Nephron progenitor cell (in vitro differentiated cells): ENCODE measurements at regions not wholly inside any gene's neighbourhood (a gene's known extent, or its start where the extent isn't known, plus 50 kb on each side); places are given as distances from the start of the nearest gene placed in this dataset.
A peak's percentile ranks its signal among the peaks of the same experiment; 100 is the strongest.

Experiments
- DNase-seq: peaks from one replicate; pipeline ENCODE4 v3.0.0; 2021
- H3K27ac Mint-ChIP-seq: 2 replicates; pipeline ENCODE4 v1.8.0; 2021; ENCODE audit warnings: mild to moderate bottlenecking, moderate library complexity, mixed read lengths
- H3K27me3 Mint-ChIP-seq: 2 replicates; pipeline ENCODE4 v1.8.0; 2021; ENCODE audit warnings: mild to moderate bottlenecking, low read depth, mixed read lengths; ENCODE audit not compliant: poor library complexity
- H3K36me3 Mint-ChIP-seq: 2 replicates; pipeline ENCODE4 v1.8.0; 2021; ENCODE audit warnings: low read depth, mixed read lengths
- H3K4me1 Mint-ChIP-seq: 2 replicates; pipeline ENCODE4 v1.8.0; 2021; ENCODE audit warnings: mixed read lengths
- H3K4me3 Mint-ChIP-seq: 2 replicates; pipeline ENCODE4 v1.8.0; 2021; ENCODE audit warnings: mild to moderate bottlenecking, moderate library complexity, mixed read lengths
- H3K9me3 Mint-ChIP-seq: 2 replicates; pipeline ENCODE4 v1.8.0; 2021; ENCODE audit warnings: mild to moderate bottlenecking, moderate library complexity, mixed read lengths
- CTCF ChIP-seq: fragments of 200-600 bp; sonication (generic); IDR thresholded peaks from 2 replicates; pipeline ENCODE4 v1.5.0; 2021; ENCODE audit warnings: antibody characterized with exemption

- Mint-ChIP-seq H3K4me3 (no peak overlapping the region), H3K9me3 (no peaks in the 10 kb centered on the region), H3K4me1 (peaks cover 39% of the 10 kb centered on the region), H3K27me3 (no peaks in the 10 kb centered on the region), H3K36me3 (peaks cover 28% of the 10 kb centered on the region), H3K27ac (peak overlapping the region; percentile 17)
- no peak for DNase-seq
- TF ChIP-seq CTCF, result no peak
Observed at GRCh38 chr1:232511172-232511571, 118.8 kb downstream of the SIPA1L2 start.

GRCh38 chr1:232510367-232511110, 119.4 kb downstream of the SIPA1L2 start:
- Mint-ChIP-seq H3K27ac (no peak overlapping the region), H3K9me3 (no peaks in the 10 kb centered on the region), H3K4me3 (no peak overlapping the region), H3K36me3 (peaks cover 24% of the 10 kb centered on the region), H3K27me3 (no peaks in the 10 kb centered on the region), H3K4me1 (peaks cover 39% of the 10 kb centered on the region)
- no peak for TF ChIP-seq CTCF
- no peak for DNase-seq

- H3K4me3 Mint-ChIP-seq, result no peak overlapping the region
- peaks cover 20% of the 10 kb centered on the region for H3K36me3 Mint-ChIP-seq
- no peak for DNase-seq
Observed at GRCh38 chr1:232509570-232509969, 120.4 kb downstream of the SIPA1L2 start.

GRCh38 chr1:232508130-232508701, 121.7 kb downstream of the SIPA1L2 start:
- TF ChIP-seq CTCF, result no peak
- Mint-ChIP-seq H3K4me3 (no peak overlapping the region), H3K36me3 (peaks cover 16% of the 10 kb centered on the region), H3K27ac (no peak overlapping the region), H3K9me3 (peaks cover 6% of the 10 kb centered on the region), H3K27me3 (no peaks in the 10 kb centered on the region), H3K4me1 (peaks cover 39% of the 10 kb centered on the region)
- DNase-seq, result no peak

More at GRCh38 chr1:232509570-232509969, 120.4 kb downstream of the SIPA1L2 start:
- Mint-ChIP-seq H3K4me1 (peaks cover 39% of the 10 kb centered on the region), H3K27ac (peak overlapping the region; percentile 19), H3K9me3 (peaks cover 5% of the 10 kb centered on the region), H3K27me3 (no peaks in the 10 kb centered on the region)
- TF ChIP-seq CTCF, result no peak

- peaks cover 6% of the 10 kb centered on the region for H3K9me3 Mint-ChIP-seq
- H3K4me1 Mint-ChIP-seq, result peaks cover 33% of the 10 kb centered on the region
- no peak overlapping the region for H3K27ac Mint-ChIP-seq
- H3K36me3 Mint-ChIP-seq, result peaks cover 14% of the 10 kb centered on the region
- no peaks in the 10 kb centered on the region for H3K27me3 Mint-ChIP-seq
- TF ChIP-seq CTCF, result no peak
- no peak for DNase-seq
- no peak overlapping the region for H3K4me3 Mint-ChIP-seq
Observed at GRCh38 chr1:232507571-232507970, 122.4 kb downstream of the SIPA1L2 start.

GRCh38 chr1:232505884-232506283, 124.0 kb downstream of the SIPA1L2 start:
- Mint-ChIP-seq H3K4me3 (no peak overlapping the region), H3K36me3 (peaks cover 14% of the 10 kb centered on the region)
- no peak for DNase-seq

More at GRCh38 chr1:232505884-232506283, 124.0 kb downstream of the SIPA1L2 start:
- Mint-ChIP-seq H3K4me1 (peaks cover 27% of the 10 kb centered on the region), H3K27ac (no peak overlapping the region), H3K27me3 (no peaks in the 10 kb centered on the region), H3K9me3 (peaks cover 6% of the 10 kb centered on the region)
- no peak for TF ChIP-seq CTCF
